HG02571 (cell line): ENCODE measurements at regions not wholly inside any gene's neighbourhood (a gene's known extent, or its start where the extent isn't known, plus 50 kb on each side); places are given as distances from the start of the nearest gene placed in this dataset.

Experiments
- ATAC-seq: cut with Tn5 transposase; IDR thresholded peaks from one replicate; pipeline ENCODE4 v1.9.1; 2021; ENCODE audit warnings: mild to moderate bottlenecking, moderate library complexity; ENCODE audit not compliant: unreplicated experiment

DNA sequence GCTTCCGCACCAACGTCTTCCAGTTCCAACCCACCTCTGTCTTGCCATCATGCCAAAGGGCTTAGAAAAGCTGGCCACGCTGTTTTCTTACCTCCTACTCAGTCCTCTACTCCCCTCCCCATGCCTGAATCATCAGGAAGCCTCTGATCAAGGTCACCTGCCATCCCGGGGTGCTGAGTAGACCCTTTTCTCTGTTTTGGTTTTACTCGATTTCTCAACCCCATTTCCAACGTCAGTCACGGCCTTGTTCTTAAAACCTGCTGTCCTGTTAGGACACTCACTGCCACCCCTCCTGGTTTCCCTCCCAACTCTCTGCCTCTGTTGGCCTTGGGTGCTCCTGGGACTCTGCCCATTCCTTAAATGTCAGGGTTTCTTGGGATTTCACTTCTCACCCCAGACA, 350.1 kb downstream of the FOXO1 start:
- ATAC-seq: no peak

DNA sequence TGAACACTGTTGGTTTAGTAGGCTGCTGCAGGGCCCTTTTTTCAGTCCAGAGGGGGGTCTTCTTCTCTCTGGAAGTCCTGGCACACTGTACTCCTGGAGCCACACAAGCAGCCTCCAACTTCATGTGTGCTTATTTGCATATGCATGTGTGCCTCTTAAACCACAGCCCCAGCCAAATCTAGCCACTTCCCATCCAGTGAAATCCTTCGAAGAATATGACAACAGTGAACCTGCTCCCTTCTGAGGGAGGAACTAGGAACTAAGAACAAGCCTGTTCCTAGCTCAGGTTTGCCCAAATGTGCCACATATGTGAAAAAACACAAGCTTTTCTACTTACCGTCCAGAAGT, 348.5 kb downstream of the FOXO1 start:
- ATAC-seq: no peak

DNA sequence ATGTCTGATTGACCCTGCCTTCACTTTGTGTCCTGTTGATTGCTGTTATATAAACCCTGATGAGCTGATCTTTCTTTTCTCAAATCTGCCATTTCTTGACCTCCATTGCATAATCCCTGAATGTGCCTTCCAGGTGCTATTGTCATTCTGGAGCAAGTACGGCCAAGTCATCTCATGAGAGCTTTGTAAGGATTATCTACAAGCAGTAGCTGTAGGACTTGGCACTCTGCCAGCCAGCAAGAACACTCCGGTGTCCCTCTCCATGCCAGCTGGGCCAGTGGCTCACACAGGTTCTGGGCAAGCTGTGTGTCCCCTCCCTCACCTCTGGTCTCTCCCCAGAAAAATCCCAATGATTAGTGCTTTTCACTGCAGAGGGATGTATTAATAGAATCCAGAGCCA, 348.1 kb downstream of the FOXO1 start:
- ATAC-seq: no peak

DNA sequence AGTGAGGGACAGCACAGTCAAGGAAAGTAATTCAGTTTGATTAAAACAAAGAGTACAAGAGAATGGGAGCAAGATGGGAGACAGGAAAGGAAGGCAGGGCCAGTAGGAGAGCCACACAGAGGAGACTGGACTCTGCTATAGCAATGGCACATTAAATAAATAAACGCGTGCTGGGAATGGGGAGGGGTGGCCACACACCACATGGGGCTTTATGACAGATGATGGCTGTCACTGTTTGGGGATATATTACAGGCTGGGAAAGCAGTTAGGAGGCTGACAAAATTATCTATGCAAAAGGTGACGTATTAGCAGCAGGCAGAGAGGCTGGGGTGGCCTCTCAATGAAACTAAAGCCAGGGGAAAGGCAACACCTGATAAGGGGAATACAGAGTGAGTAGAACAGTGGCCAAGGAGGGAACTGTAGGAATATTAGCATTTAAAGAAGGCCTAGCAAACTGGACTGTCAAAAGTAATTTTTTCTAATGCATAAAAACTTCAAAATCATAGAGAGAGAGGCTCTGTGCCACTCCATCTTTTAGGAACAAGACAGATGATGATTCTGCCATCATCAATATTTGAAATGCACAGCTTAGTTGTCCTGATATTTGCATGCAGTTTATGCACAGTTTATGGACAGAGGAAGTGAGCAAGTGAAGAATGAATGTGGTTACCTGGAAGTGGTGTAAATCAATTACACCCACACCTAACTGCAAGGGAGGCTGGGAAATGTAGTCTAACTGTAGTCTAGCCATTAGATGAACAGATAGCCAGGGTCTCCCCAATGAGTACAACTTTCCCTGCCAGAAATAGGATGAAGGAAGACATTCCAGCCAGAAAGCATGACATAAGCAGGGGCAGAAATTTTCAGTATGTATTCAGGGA, 346.5 kb downstream of the FOXO1 start:
- ATAC-seq: no peak

DNA sequence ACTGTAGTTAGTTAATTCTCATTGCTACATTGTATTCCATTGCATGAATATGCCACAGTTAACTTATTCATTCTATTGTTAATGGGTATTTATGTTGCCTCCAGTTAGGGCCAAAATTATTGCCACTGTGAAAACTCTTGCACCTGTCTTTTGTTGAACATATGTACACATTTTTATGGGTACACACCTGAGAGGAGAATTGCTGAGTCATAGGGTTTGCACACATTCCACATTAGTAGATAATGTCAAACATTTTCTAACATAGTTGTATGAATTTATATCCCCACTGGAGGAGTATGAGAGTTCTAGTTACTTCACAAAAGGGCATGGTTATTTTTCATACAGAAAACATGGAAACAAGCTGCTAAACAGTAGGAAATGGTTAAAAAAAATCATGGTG, 338.4 kb downstream of the FOXO1 start:
- ATAC-seq: no peak

DNA sequence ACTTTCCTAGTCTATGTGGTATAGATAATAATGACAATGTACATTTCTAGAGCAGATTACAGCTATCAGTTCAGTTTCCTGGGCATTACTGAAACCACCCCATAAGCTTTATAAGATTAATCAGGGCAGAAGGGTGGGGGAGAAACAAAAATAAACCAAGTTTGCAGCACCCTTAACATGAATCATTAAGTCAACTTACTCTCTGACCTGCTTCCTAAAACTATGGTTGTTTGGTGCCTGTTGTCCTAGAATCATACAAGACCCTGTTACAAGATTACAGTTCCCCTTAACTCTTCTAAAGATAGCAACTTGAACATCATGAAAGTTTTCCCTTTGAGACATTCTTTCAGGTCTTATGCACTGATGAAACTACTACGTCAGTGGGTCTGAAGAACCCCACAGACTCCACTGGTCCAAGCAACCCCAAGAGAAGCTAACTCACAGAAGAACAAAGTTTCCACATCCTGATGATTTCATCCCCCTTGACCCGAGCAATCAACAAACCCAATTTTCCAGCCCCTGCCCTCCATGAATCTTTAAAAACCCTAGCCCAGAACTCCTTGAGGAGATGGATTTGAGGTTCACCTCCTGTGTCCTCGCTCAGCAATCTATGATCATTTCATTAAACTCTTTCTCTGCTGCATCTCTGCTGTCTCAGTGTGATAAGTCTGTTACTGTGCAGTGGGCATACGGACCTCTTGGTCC, 336.5 kb downstream of the FOXO1 start:
- no peak for ATAC-seq

DNA sequence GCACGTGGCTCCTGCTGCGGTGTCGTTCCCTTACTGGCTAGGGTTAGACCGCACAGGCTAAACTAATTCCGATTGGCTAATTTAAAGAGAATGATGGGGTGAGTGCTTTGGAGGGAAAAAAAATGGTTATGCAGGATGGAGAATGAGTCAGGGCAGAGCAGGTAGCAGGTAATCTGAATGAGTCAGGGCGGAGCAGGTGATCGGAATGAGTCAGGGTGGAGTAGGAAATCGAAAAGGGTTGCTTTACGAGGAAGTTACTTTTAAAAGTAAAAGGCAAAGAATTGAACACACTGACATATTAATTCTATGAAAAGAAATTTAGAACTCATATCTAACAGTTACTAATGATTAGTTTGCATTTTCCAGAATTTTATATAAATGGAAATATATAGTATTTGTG, 335.5 kb downstream of the FOXO1 start:
- no peak for ATAC-seq

DNA sequence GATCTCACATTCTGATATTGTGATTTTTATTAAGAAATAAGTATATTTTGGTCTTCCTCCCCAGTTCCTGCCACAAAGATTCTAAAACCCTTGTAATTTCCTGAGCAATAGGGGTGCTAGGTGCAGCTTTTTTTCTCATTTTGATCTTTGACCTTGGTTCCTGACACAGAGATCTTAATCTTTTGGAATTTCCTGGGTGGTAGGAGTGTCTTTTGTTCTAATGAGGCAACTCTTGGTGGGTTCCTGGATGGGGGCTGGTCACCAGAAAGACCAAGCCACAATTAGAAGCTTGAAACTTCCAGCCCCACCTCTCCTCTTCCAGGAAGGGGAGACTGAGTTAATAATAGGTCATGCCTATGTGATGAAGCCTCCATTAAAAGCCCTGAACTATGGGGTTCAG, 334.6 kb downstream of the FOXO1 start:
- no peak for ATAC-seq

DNA sequence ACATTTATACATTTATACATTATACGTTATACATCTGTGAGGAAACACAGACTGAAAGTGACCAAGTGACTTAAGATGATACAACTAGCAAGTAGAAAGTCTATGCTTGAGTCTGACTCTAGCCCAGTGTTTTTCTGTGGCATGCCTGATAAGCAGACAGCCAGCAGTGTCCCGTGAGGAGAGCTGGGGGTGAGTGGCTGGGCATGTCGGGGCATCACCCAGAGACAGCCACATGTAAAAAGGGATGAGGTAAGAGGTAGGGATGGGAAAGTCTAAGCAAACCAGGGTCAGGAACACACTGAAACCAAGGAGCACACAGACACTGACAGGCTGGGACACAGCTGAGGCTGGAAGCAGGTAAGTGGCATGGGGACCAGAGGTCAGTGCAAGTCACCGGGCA, 333.2 kb downstream of the FOXO1 start:
- ATAC-seq: no peak

DNA sequence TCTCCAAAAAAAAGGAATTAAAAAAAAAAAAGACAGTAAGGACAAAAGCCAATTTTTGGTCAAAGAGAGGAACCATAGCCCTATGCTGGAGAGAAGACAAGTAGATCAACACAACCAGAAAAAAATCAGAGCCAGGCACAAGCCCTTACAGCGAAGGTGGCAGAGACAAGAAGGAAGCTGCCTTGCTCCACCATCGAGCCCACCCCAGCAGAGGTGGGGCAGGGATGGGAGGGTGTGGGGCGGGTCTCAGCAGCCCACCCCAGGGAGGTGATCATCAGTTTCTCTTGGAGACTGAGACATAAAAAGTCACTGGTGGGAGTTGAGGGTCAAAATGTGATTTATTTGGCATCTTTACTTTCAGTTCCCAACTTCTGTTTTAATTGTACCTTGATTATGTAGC, 332.4 kb downstream of the FOXO1 start:
- no peak for ATAC-seq

DNA sequence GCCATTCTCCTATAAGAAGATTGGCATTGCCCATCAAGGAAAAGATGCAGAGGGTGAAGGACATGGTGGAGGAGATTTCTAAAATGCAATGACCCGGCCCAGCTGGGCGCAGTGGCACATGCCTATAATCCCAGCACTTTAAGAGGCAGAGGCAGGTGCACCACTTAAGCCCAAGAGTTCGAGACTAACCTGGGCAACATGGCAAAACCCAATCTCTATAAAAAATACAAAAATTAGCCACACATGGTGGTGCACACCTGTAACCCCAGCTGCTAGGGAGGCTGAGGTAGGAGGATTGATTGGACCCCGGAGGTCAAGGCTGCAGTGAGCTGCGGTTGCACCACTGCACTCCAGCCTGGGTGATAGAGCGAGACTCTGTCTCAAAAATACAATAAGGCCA, 331.8 kb downstream of the FOXO1 start:
- ATAC-seq: no peak

DNA sequence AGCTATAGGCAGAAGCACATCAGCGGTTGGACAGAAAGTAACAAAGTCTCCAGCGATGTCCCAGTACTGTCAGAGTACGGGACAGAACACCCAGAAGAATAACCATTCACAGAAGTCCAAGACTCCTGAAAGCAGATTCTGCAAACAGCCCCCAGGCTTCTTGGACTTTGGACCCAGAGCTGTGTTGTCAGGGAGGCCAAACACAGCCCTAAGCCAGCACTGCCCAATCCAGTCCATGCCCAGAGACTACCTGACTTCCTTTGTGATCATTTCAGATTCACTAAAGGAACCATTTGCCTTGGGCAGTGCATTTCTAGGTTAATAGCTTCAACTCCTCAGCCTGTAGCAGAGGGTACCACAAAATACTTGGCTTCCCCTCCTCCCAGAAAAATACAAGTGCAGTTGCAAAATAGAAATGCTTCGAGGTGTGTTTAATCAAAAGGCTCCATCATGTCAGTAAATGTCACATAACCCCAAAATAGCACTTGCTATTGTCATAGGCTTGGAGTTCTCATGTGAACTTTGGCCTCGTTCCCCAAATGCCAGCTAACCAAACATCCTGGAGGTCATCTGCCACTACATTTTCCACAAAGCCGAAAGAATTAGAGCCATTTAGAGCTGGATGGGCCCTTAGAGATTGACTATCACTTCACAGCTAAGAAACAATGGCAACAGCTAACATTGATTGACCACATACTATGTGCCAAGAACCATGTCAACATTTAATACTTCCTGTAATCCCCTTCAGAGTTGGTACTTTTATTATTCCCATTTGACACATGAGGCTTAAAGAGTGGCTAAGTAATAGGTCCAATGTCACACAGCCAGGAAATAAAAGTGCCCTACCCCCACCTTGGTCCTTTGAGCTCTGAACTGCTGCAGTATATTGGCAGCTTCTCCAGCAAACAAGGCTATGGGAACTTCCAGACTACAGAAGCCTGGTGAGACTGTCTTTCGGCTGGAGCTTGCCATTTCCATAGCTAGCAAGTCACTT, 329.9 kb downstream of the FOXO1 start:
- ATAC-seq: no peak

DNA sequence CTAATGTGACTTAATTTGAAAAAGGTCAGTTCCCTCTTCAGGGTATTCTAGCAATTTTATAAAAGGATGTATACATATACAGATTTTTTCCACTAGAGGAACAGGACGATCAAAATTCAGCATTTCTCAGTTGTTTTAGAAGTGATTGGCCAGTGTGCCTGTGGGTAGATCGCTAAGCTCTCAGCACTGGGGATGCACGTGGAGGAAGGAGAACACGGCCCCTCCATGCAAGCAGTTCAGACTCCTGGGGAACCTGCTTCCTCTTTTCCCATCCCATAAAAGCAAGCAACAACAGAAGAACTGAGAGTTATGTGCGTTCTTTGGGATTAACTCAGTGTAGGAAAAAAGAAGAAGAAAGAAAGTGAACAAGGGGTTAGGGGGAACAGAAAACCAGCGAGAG, 328.8 kb downstream of the FOXO1 start:
- ATAC-seq: no peak

DNA sequence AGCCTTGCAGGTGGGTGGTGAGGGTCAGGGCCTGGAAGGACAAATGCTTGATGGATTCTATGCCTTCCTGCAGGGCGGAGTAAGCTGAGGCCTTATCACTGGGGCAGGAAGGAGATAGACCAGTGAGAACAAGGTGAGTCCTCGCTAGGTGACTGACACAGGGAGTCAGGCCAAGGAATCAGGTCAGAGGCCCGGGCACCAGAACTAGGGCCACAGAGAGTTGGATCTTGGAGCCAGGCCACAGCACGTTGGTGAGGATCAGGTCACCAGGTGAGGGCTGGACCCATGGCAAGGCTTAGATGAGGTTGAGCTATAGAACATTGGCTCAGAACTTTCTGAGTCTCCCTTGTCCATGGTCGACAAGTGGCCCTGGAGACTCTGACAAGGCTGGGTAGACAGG, 328.2 kb downstream of the FOXO1 start:
- no peak for ATAC-seq

DNA sequence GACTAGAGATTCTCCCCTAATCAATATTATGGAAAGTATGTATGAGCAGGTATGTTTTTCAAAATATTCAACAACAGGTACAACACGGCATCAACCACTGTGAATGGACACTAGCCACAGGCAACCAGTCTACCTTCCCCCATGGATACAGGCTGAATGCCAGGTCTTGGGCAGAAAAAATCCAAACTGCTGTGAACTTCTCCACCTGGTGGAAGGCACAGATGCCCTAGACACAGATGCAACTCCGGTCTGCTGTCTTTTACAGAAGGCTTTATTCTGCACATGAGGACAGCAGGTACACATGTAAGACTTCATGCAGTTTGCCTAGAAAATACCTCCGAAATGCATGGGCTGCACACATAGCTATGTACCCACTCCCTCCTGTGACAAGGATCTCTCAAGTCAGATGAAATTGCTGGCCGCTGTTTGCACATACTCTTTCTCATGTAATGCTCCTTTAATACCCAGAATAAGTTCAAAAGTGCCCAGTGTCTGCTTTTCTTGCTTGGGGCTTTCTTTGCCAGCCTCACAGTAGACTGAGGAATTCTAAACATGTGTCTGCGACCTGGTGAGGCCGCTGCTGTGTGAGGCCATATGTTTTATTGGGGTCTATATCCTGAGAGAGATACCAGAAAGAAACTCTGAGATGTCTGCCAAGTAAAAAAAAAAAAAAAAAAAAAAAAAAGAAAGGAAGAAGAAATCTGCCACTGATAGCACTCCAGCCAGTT, 325.9 kb downstream of the FOXO1 start:
- no peak for ATAC-seq

DNA sequence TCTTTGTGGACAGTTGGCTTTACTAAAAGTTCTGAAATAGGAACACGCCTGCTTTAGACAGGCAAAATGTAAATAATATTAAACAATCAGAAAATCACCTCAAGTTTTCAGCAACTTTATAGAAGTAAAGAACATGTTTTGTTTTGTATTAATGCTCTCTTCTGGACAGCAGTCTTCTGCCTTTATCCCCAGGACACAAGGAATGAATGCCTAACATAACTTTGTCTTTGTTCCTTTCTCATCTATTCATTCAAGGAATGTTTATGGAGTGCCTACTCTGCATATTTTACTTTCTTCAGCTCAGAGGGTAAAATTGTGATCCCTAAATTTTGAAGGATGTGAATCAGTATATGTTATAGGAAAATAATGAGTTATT, 325.4 kb downstream of the FOXO1 start:
- ATAC-seq: no peak

DNA sequence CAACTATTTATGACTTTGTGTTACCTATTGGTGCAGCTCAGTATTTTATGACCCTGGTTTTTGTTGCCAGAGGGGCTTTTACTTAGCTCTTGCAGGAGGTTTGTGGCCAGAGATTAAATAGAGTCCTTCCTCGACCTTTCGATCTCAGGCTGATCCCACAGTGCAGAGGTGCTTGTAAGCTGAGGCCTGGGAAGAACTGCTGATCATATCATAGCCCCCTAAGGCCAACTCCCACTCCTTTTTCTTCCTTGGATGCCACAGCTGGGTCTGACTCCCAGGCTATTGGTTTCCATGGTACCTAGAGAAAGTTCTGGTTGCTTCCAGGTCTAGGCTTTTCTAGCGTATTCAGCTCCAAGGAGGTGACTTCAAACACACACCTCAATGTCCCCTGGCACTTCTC, 324.9 kb downstream of the FOXO1 start:
- ATAC-seq: no peak

DNA sequence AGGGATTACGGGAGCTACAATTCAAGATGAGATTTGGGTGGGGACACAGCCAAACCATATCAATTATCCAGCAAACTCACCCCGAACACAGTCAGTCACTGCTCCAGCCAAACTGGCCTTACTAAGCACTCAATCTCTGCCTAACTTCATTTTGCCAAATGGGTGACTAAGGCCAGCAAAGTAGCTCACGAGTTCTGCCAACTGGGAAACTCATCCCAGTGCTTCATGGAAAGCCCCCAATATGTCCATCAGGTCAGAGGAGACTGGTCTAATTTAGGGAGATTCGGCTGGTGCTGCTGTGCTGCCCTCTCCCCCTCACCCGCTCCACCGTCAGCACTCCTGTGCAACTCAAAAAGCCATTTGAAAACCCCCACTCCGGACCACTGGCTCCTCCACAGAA, 324.0 kb downstream of the FOXO1 start:
- no peak for ATAC-seq

DNA sequence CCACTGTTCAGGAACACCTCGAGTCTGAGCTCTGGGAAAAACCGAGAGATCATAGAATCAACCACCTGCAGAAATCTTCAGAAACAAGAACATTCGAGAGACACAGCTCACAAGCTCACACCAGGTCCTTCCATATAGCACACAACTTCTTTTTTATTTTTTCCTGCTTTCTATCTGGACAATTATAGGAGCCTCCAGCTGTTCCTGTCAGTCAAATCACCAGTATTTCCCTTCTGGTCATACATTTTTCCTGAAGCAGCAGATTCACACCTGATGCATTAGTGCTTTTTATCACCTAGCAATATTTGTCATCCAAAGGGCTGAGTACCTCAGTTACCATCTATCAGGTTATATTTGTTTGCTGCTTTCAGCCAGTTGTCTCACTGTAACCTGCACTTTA, 323.5 kb downstream of the FOXO1 start:
- no peak for ATAC-seq

DNA sequence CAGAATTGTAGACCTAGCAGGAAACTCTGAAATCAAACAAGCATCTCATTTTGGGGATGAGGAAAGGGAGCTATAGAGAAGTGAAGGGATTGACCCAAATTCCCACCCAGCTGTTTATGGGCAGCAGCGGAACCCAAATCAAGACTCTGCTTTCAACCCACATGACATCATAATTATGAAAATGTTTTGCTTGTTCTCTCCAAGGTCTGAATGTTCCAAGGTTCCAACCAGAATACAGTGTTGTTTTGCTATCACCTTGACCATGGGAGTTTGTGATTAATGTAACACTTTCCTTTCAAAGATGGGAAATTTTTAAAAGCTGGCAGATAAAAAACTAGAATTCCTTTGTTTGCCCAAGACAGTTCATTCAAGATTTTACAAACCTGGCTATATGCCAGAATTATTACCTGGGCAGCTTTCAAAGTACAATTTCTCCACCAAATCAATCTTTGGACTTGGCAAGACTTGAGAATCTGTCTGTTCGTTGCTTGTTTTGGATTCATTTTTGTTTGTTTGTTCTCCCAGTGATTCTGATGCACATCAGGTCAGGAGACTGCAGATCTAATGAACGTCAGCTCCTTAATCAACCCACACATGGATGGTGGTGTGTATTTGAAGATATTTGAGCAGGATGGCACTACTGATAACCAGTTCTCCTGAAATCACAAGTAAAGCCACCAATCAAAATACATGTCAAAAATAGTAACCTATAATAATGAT, 322.7 kb downstream of the FOXO1 start:
- ATAC-seq: no peak
